Kidney (tissue), 13 donors: ENCODE measurements at regions not wholly inside any gene's neighbourhood (a gene's known extent, or its start where the extent isn't known, plus 50 kb on each side); places are given as distances from the start of the nearest gene placed in this dataset.

Experiments used
- DNase-seq, 5 donors: peaks; one replicate each; pipeline ENCODE4 v3.0.0-alpha.2; 2013 to 2020
- FAIRE-seq: peaks from 2 replicates; lab custom pipeline; 2012; peaks lifted over from hg19 to GRCh38; lab: Jason Lieb, UNC
- H3K27ac ChIP-seq, 2 donors: one replicate each; pipeline ENCODE4 v1.7.0; 2013; ENCODE audit warnings: low read depth in 2 of 2, low read length in 2 of 2, inconsistent platforms in 1 of 2
- H3K27me3 ChIP-seq: one replicate; pipeline ENCODE4 v1.7.1; 2013; ENCODE audit warnings: low read length, inconsistent platforms; ENCODE audit not compliant: control insufficient read depth, insufficient read depth
- H3K36me3 ChIP-seq, 3 donors: one replicate each; pipeline versions ENCODE4 v1.7.0 to v1.7.1; 2013; ENCODE audit warnings: low read length in 3 of 3, control low read depth in 1 of 3, inconsistent platforms in 1 of 3; ENCODE audit not compliant: insufficient read depth in 3 of 3, control insufficient read depth in 2 of 3
- H3K4me1 ChIP-seq, 3 donors: one replicate each; pipeline versions ENCODE4 v1.7.0 to v1.7.1; 2013; ENCODE audit warnings: low read length in 3 of 3, inconsistent platforms in 1 of 3, low read depth in 1 of 3; ENCODE audit not compliant: control insufficient read depth in 2 of 3, insufficient read depth in 2 of 3
- H3K4me3 ChIP-seq, 3 donors: one replicate each; pipeline versions ENCODE4 v1.7.0 to v1.8.1; 2013; ENCODE audit warnings: low read length in 3 of 3, control low read depth in 1 of 3, inconsistent platforms in 1 of 3
- H3K9ac ChIP-seq, 3 donors: one replicate each; pipeline versions ENCODE4 v1.7.0 to v1.7.1; 2013; ENCODE audit warnings: low read length in 3 of 3, control low read depth in 1 of 3, inconsistent platforms in 1 of 3
- H3K9me3 ChIP-seq, 3 donors: one replicate each; pipeline versions ENCODE4 v1.7.0 to v1.7.1; 2013; ENCODE audit warnings: low read length in 3 of 3, control low read depth in 1 of 3, inconsistent platforms in 1 of 3; ENCODE audit not compliant: control insufficient read depth in 2 of 3, insufficient read depth in 1 of 3
- intact Hi-C: fragments of 100-400 bp; cut with DNase I; formaldehyde crosslinking; loops from one replicate; pipeline ENCODE4 v1.11.1; 2022
- TF ChIP-seq, protein P1 (sequence below): IDR thresholded peaks from 3 replicates; pipeline ENCODE4 v1.5.1; 2012; ENCODE audit warnings: mild to moderate bottlenecking, moderate library complexity, borderline replicate concordance; ENCODE audit not compliant: insufficient read depth; ENCODE audit errors: extremely low read depth
- donor health status: control.
- donor health status: control.
- donor health status: control.
- donor health status: control.
- donor health status: control.
- donor health status: DM: yes; HTN: yes; CAD: no.
- donor health status: Normal renal cell carcinoma (clear cell type).

- no peak overlapping the region for H3K27ac ChIP-seq
- TF ChIP-seq, protein P1, sequence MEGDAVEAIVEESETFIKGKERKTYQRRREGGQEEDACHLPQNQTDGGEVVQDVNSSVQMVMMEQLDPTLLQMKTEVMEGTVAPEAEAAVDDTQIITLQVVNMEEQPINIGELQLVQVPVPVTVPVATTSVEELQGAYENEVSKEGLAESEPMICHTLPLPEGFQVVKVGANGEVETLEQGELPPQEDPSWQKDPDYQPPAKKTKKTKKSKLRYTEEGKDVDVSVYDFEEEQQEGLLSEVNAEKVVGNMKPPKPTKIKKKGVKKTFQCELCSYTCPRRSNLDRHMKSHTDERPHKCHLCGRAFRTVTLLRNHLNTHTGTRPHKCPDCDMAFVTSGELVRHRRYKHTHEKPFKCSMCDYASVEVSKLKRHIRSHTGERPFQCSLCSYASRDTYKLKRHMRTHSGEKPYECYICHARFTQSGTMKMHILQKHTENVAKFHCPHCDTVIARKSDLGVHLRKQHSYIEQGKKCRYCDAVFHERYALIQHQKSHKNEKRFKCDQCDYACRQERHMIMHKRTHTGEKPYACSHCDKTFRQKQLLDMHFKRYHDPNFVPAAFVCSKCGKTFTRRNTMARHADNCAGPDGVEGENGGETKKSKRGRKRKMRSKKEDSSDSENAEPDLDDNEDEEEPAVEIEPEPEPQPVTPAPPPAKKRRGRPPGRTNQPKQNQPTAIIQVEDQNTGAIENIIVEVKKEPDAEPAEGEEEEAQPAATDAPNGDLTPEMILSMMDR, result no peak
- intact Hi-C loops, result no loop called here
- H3K4me1 ChIP-seq, result no peaks in the 10 kb centered on the region
- no peak overlapping the region for H3K9ac ChIP-seq
- FAIRE-seq (no peak), DNase-seq (no peak)
- no peaks in the 10 kb centered on the region for H3K27me3 ChIP-seq
- H3K4me3 ChIP-seq, result no peak overlapping the region
- no peaks in the 10 kb centered on the region for H3K36me3 ChIP-seq
- no peaks in the 10 kb centered on the region for H3K9me3 ChIP-seq
These were observed 56.0 kb downstream of the BOD1L2 start for GRCh38 chr18:57202881-57203280.

DNA sequence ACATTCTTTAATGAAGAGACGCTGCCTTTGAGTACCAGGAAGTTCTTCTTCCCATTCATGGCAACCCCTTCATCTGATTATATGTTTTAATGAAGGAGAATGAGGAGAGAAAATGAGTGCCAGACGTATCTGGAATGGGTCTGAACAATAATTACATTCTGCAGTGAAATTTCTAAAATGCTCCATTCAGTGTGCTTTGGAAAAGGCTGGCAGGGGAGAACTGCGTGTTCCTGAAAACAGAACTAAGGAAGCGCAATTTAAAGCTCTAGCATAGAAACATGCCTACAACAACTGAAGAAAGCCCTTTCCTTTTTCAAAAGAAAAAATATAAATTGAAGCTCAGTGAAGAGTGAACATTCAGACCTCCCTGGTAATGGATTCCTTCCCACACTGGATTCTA, 58.8 kb downstream of the BOD1L2 start:
- Histone ChIP-seq H3K27me3 (no peaks in the 10 kb centered on the region), H3K36me3 (no peaks in the 10 kb centered on the region), H3K4me3 (no peak overlapping the region), H3K9ac (no peak overlapping the region), H3K9me3 (no peaks in the 10 kb centered on the region), H3K4me1 (no peaks in the 10 kb centered on the region), H3K27ac (no peak overlapping the region)
- FAIRE-seq (no peak), DNase-seq (no peak)
- TF ChIP-seq, protein P1, result no peak
- intact Hi-C loops, result no loop called here

- H3K9ac ChIP-seq, result no peak overlapping the region
- H3K27ac ChIP-seq, result no peak overlapping the region
- no peaks in the 10 kb centered on the region for H3K9me3 ChIP-seq
- TF ChIP-seq, protein P1, result no peak
- no peaks in the 10 kb centered on the region for H3K36me3 ChIP-seq
- no peak for FAIRE-seq
- DNase-seq, result no peak
- H3K4me3 ChIP-seq, result no peak overlapping the region
- no peaks in the 10 kb centered on the region for H3K4me1 ChIP-seq
- no peaks in the 10 kb centered on the region for H3K27me3 ChIP-seq
- intact Hi-C loops, result no loop called here
These were observed 60.4 kb downstream of the BOD1L2 start for GRCh38 chr18:57207124-57207916.
